M059J (cell line): ENCODE measurements at regions not wholly inside any gene's neighbourhood (a gene's known extent, or its start where the extent isn't known, plus 50 kb on each side); places are given as distances from the start of the nearest gene placed in this dataset.

ENCODE experiments used
- DNase-seq: peaks from one replicate; pipeline ENCODE4 v3.0.0-alpha.2; 2012; ENCODE audit warnings: low read depth

DNA sequence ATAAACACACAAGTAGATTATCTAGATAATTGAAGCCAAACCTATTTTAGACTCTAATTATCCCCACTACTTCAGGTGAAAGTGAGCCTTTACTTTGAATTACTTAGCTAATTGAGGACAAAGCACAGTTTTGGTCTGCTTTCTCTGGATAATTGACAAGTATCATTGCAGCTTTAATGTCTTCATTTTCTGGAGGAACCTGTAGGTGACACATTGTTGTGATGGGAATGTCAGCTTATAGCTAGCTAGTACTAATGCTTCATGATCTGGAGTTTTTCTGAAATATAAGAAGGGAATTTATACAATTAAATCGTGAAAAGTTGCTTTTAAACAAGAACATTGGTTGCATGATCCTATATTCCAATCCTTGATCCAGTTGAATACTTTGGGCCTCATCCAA lies 319.3 kb upstream of the CITED2 start:
- DNase-seq = no peak

DNA sequence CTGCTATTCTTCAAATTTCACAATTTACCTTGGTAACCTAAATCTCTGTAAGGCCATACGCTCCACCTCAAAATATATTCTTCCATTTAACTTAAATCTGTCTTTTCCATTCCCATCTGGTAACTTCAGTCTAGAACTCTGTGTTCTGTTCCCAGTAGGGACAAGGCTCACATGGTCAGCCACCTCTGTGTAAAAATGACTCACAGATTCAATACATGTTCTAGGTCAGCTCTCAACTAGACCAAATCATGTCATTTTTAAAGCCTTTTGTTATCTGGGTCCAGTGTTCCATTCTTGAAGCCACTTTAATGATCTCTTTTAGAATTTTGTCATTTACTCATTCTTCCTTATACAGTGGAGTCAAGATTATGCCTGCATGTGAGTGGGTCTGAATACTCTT lies 315.6 kb upstream of the CITED2 start:
- no peak for DNase-seq

- no peak for DNase-seq
Measured at GRCh38 chr6:139687055-139687454, 312.6 kb upstream of the CITED2 start.

DNA sequence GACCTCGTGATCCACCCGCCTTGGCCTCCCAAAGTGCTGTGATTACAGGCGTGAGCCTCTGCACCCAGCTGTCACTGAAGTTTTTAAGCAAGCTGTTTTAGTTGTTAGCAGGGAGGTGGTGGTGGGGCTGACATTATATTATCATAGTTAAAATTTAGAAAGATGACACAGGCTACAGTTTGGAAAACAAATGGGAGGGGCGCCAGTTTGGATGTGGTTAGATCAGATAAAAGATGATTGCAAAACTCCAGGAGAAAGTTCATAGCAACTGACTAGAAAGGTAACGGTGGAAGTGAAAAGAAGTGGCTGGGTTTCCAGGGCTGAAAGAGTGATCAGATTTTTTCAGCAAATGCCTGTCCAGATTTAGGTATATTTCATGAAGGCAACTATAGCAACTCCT lies 311.9 kb upstream of the CITED2 start:
- DNase-seq = peak; percentile 31

GRCh38 chr6:139685009-139685408 lies 310.6 kb upstream of the CITED2 start:
- no peak for DNase-seq

GRCh38 chr6:139680819-139681218 lies 306.4 kb upstream of the CITED2 start:
- no peak for DNase-seq

DNA sequence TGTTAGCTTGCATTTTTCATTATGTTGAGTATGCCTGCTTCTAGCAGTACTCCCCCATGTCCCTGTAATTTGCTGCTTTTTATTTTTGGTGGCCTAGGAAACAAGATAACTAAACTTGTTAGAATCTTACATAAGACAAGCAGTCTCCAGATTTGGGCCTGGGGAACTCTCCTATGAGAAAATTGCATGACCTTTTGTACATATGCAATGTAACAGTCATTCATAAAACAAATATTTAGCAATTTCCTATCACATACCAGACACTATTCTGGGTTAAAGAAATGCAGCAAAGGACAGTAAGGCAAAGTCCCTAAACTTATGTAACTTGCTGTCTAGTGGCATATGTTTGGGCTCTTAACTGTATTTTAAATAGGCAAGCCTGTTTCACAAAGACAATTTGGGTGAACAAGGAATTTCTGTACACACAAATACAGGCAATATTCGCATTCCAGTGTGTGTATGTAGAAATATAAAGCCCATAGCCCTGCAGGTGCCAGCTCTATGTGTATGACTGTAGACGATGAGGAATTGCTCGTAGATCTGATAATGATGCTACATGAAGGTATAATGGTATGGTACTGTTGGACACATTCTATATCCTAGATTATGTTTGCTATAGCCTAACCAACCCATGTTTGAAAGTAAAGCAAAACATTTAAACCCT lies 305.2 kb upstream of the CITED2 start:
- DNase-seq = peak; percentile 16

GRCh38 chr6:139676718-139677117 lies 302.3 kb upstream of the CITED2 start:
- DNase-seq = peak; percentile 15

GRCh38 chr6:139666284-139666683 lies 291.8 kb upstream of the CITED2 start:
- DNase-seq = no peak

GRCh38 chr6:139663996-139664395 lies 289.5 kb upstream of the CITED2 start:
- DNase-seq = no peak

DNA sequence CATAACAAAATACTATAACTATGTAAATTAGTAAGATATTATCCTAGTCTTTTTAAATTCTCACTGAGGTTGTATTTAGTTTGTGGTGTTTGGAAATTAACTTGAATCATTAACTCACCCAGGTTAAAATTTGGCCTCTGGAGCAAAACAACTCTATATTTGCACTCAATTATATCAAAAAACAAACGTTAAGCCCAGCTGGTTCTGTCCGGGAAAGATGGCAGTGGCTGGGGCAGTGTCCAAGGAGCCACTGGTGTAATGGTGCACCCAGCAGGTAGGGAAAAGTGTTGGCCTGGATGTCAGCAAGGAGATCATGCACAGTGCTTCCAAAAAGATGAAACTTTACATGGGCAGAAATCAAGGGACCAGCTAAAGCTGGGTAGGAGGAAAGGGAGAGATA lies 285.3 kb upstream of the CITED2 start:
- DNase-seq = no peak

- DNase-seq = no peak
Measured at GRCh38 chr6:139659196-139659595, 284.7 kb upstream of the CITED2 start.

DNA sequence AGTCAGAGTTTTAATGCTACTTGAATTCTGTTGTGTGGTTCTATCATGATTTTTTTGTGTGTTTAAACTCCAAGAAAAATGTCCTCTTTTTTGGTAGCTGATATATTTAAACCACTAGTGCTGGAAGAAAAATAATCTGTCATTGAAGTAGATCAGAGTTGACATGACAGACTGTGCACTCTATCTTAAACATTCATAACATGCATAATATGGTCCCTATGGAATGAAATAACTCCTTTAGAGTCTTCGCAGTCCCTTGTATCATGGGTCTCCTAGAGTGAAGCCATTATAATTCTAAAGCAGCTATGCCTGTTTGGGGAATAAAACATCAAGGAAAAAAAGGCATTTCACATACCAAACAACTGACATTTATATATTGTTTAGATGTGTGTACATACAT lies 282.7 kb upstream of the CITED2 start:
- no peak for DNase-seq

GRCh38 chr6:139655783-139656705 lies 281.6 kb upstream of the CITED2 start:
- DNase-seq = no peak

GRCh38 chr6:139654888-139655782 lies 280.7 kb upstream of the CITED2 start:
- peak; percentile 24 for DNase-seq

GRCh38 chr6:139654309-139654708 lies 279.9 kb upstream of the CITED2 start:
- DNase-seq = no peak

DNA sequence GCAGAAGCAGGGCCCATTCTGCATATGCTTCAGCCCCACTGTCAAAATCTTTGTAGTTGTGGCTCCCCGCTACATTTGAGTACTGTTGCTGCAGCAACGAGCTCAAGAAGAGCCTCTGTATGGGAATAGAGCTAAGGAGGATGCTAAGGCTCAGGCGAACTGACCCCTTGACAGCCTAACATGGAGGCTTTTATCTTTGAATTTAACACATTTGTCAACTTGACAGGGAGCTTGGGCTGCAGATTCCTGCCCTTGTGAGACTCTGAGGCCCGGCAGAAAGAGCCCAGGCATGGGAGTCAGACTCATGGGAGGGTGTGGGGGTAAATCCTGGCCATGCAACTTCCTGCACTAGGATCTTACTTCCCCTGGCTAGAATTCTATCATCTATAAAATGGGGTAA lies 278.7 kb upstream of the CITED2 start:
- no peak for DNase-seq

DNA sequence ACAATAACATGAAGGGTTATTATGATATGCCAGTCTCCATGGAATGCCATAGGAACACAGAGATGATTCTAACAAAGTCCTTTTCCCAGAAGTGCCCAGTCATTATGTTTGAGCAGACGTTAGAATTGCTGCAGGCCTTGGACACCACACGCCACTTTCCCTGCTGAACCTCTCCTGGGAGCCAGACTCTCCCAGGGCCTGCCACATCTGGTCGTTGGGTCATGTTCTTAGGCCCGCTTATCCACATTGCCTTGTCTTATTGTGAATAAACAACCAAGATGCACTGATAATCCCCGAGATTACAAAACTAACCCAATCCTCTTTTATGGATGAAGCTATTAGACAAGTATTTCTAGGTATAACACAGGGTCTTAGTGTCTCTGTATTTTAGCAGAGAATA lies 276.5 kb upstream of the CITED2 start:
- no peak for DNase-seq

DNA sequence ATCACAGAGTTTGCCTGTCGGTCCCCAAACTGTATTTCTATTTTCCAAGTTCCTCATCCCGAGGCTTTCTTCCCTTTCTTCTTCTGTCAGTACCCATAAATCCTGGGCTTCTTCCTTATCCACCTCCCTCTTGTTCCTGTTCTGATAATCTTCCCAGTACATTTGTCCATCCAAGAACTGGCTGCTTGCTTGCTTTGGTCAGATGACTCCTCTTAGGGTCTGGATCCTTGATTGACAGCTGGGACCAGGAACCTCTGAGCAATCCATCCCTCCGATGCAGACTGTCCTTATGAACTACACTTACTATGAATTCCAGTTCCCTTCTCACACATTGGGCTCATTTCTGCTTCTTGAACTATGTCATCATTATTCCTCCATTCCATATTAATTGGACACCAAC lies 275.3 kb upstream of the CITED2 start:
- DNase-seq = no peak

DNA sequence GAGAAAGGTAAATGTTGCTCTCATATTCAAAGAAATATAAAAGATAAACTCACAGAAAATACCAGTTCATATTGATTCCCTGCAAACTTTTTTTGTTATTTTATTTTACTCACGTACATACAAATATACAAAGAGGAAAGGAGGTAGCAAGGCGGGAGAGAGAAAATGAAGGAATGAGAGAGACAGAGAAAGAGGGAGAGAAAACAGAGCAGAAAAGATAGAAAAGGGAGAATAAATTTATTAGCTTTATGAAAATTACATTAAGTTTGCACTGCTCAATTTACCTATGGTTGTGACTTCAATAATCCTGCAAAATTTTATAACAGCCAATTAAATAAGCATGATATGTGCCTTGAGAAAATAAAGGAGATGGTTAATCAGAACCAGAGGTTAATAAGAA lies 274.7 kb upstream of the CITED2 start:
- DNase-seq = no peak

GRCh38 chr6:139648430-139649000 lies 274.1 kb upstream of the CITED2 start:
- DNase-seq = no peak

GRCh38 chr6:139647841-139648240 lies 273.4 kb upstream of the CITED2 start:
- no peak for DNase-seq
